ENCODE measurements at regions not wholly inside any gene's neighbourhood (a gene's known extent, or its start where the extent isn't known, plus 50 kb on each side); places are given as distances from the start of the nearest gene placed in this dataset.
"Not testable (repeated sequence)": the region's sequence is repeated elsewhere in the genome, so short reads cannot be mapped to it uniquely, and the experiment has no call there.

- DNase-seq (ENCODE audit: low spot score), result no peak
- H3K36me3 ChIP-seq, result no peaks in the 10 kb centered on the region
- no peak overlapping the region for H3K27ac ChIP-seq
- no peaks in the 10 kb centered on the region for H3K9me3 ChIP-seq
- no peaks in the 10 kb centered on the region for H3K4me1 ChIP-seq
- no peak overlapping the region for H3K4me3 ChIP-seq
- H3K27me3 ChIP-seq, result no peaks in the 10 kb centered on the region
- TF ChIP-seq, protein P1, sequence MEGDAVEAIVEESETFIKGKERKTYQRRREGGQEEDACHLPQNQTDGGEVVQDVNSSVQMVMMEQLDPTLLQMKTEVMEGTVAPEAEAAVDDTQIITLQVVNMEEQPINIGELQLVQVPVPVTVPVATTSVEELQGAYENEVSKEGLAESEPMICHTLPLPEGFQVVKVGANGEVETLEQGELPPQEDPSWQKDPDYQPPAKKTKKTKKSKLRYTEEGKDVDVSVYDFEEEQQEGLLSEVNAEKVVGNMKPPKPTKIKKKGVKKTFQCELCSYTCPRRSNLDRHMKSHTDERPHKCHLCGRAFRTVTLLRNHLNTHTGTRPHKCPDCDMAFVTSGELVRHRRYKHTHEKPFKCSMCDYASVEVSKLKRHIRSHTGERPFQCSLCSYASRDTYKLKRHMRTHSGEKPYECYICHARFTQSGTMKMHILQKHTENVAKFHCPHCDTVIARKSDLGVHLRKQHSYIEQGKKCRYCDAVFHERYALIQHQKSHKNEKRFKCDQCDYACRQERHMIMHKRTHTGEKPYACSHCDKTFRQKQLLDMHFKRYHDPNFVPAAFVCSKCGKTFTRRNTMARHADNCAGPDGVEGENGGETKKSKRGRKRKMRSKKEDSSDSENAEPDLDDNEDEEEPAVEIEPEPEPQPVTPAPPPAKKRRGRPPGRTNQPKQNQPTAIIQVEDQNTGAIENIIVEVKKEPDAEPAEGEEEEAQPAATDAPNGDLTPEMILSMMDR (IDR thresholded peaks at IDR 0.05), result no peak
These were observed 79.6 kb upstream of the KLF4 start for GRCh38 chr9:107569174-107569573.

DNA sequence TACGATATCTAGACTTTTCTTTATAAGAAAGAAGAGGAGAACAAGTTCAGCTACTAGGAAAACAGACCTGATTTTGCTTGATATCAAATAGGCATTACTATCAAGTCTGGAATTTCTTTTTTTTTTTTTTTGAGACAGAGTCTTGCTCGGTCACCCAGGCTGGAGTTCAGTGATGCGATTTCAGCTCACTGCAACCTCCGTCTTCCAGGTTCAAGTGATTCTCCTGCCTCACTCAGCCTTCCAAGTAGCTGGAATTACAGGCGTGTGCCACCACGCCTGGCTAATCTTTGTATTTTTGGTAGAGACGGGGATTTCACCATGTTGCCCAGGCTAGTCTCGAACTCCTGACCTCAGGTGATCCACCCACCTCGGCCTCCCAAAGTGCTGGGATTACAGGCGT lies 78.8 kb upstream of the KLF4 start:
- not testable (repeated sequence) for DNase-seq (ENCODE audit: low spot score); H3K4me3 ChIP-seq; H3K9me3 ChIP-seq; H3K27ac ChIP-seq; H3K27me3 ChIP-seq; H3K4me1 ChIP-seq; H3K36me3 ChIP-seq

- no peaks in the 10 kb centered on the region for H3K27me3 ChIP-seq
- H3K4me3 ChIP-seq, result no peak overlapping the region
- H3K9me3 ChIP-seq, result no peaks in the 10 kb centered on the region
- H3K4me1 ChIP-seq, result no peaks in the 10 kb centered on the region
- no peak overlapping the region for H3K27ac ChIP-seq
- no peaks in the 10 kb centered on the region for H3K36me3 ChIP-seq
- no peak for DNase-seq (ENCODE audit: low spot score)
- TF ChIP-seq, protein P1 (IDR thresholded peaks at IDR 0.05), result no peak
These were observed 77.9 kb upstream of the KLF4 start for GRCh38 chr9:107567462-107567861.

- H3K9me3 ChIP-seq, result no peaks in the 10 kb centered on the region
- no peaks in the 10 kb centered on the region for H3K27me3 ChIP-seq
- H3K36me3 ChIP-seq, result no peaks in the 10 kb centered on the region
- H3K4me1 ChIP-seq, result no peaks in the 10 kb centered on the region
- no peak overlapping the region for H3K27ac ChIP-seq
- no peak for DNase-seq (ENCODE audit: low spot score)
- no peak overlapping the region for H3K4me3 ChIP-seq
- TF ChIP-seq, protein P1 (IDR thresholded peaks at IDR 0.05), result no peak
These were observed 77.1 kb upstream of the KLF4 start for GRCh38 chr9:107566611-107567061.

DNA sequence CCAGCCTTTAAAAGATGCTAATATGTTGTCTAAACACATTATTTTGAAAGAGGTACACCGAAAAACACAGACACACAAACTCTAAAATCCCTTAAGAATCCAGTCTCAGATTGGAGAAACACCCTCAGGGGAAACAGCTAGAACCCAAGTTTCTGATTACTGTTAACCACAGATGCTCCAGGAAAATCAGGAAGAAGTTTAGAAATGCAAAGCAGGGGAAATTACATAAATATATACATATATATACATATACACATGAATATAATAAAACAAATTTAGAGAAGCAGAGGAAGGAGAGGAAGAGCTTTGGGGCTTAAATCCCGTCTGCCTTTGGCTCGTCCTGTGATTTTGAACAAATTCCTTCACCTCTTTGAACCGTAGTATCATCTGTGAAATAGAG lies 73.2 kb upstream of the KLF4 start:
- Histone ChIP-seq H3K27ac (no peak overlapping the region), H3K27me3 (no peaks in the 10 kb centered on the region), H3K36me3 (no peaks in the 10 kb centered on the region), H3K4me1 (no peaks in the 10 kb centered on the region), H3K4me3 (no peak overlapping the region), H3K9me3 (no peaks in the 10 kb centered on the region)
- TF ChIP-seq, protein P1 (IDR thresholded peaks at IDR 0.05), result no peak
- no peak for DNase-seq (ENCODE audit: low spot score)

DNA sequence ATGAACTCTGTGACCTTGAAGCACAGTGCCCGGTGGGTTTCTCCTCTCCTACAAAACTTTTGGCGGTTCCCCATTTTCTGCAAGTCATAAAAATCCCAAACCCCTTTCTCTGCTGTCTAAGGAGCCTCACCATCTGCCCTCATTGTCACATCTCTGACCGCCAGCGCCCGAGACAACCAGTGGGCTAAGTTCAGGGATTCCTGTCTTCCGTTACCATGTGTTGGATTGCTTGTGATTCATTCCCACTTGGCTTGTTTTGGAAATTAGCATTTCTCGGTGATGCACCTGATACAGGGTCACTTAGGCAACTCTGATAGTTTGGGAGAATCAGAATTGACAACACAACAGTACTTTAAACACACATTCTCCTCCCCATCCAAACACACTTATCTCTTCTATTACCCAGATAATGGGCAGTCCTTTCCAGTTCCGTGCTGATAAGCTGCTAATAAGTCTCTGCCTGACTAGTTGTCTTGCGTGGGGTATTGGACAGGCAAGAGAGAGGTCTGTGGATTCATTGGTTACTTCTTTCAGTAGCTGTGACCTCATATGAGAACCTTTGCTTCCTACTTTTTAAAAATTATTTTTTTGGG lies 70.0 kb upstream of the KLF4 start:
- TF ChIP-seq, protein P1 (IDR thresholded peaks at IDR 0.05), result no peak
- H3K4me3 ChIP-seq, result no peak overlapping the region
- no peaks in the 10 kb centered on the region for H3K27me3 ChIP-seq
- no peak for DNase-seq (ENCODE audit: low spot score)
- H3K36me3 ChIP-seq, result no peaks in the 10 kb centered on the region
- H3K9me3 ChIP-seq, result no peaks in the 10 kb centered on the region
- no peaks in the 10 kb centered on the region for H3K4me1 ChIP-seq
- no peak overlapping the region for H3K27ac ChIP-seq
